PC-9 (cell line): ENCODE measurements at regions not wholly inside any gene's neighbourhood (a gene's known extent, or its start where the extent isn't known, plus 50 kb on each side); places are given as distances from the start of the nearest gene placed in this dataset.

Source experiments
- BruUV-seq: library from RNA; stranded (reverse); fragments of 400-500 nt; replicated peaks from 2 replicates; lab custom pipeline; 2021; lab: Mats Ljungman, UMichigan
- CTCF ChIA-PET: fragments of 300-600 bp; sonication (Branson Sonifier 250); formaldehyde crosslinking; loops from one replicate; lab custom pipeline; 2022; ENCODE audit warnings: antibody characterized with exemption; lab: Charles Lee
- POLR2A ChIA-PET: fragments of 300-600 bp; sonication (Branson Sonifier 250); formaldehyde crosslinking; loops from one replicate; lab custom pipeline; 2022; ENCODE audit warnings: antibody characterized with exemption; ENCODE audit not compliant: unreplicated experiment; lab: Charles Lee
- DNase-seq, 2 experiments: peaks; one replicate each; pipeline versions ENCODE4 v3.0.0 to v3.0.0-alpha.2; 2015 to 2022; ENCODE audit warnings: mixed read lengths in 1 of 2
- H2AFZ ChIP-seq: fragments of 200-600 bp; sonication (generic); 2 replicates; pipeline ENCODE4 v1.8.1; 2017; ENCODE audit warnings: antibody characterized with exemption
- H3F3A ChIP-seq: fragments of 200-600 bp; sonication (generic); 2 replicates; pipeline ENCODE4 v1.8.1; 2017; ENCODE audit warnings: antibody characterized with exemption, mild to moderate bottlenecking, low read depth; ENCODE audit not compliant: insufficient read depth
- H3K27ac ChIP-seq: fragments of 200-600 bp; sonication (generic); 2 replicates; pipeline ENCODE4 v1.6.1; 2016; ENCODE audit warnings: mixed run types
- H3K27me3 ChIP-seq: fragments of 200-600 bp; sonication (generic); 2 replicates; pipeline ENCODE4 v1.6.1; 2016; ENCODE audit warnings: low read depth, mixed run types; ENCODE audit not compliant: insufficient read depth
- H3K36me3 ChIP-seq: fragments of 200-600 bp; sonication (generic); 2 replicates; pipeline ENCODE4 v1.6.1; 2016; ENCODE audit warnings: low read depth, mixed run types
- H3K4me1 ChIP-seq: fragments of 200-600 bp; sonication (generic); replicated peaks from 2 replicates; pipeline ENCODE4 v1.6.1; 2016; ENCODE audit warnings: mixed run types; ENCODE audit not compliant: insufficient read depth
- H3K4me2 ChIP-seq: fragments of 200-600 bp; sonication (generic); 2 replicates; pipeline ENCODE4 v1.6.1; 2017; ENCODE audit warnings: mixed run types
- H3K4me3 ChIP-seq: fragments of 200-600 bp; sonication (generic); 2 replicates; pipeline ENCODE4 v1.6.1; 2016; ENCODE audit warnings: mixed run types
- H3K79me2 ChIP-seq: fragments of 200-600 bp; sonication (generic); 2 replicates; pipeline ENCODE4 v1.6.1; 2017; ENCODE audit warnings: low read depth, mixed run types
- H3K9me2 ChIP-seq: fragments of 200-600 bp; sonication (generic); 2 replicates; pipeline ENCODE4 v1.8.1; 2017; ENCODE audit warnings: mild to moderate bottlenecking; ENCODE audit not compliant: insufficient read depth
- H3K9me3 ChIP-seq: fragments of 200-600 bp; sonication (generic); 2 replicates; pipeline ENCODE4 v1.8.1; 2016; ENCODE audit warnings: low read depth; ENCODE audit not compliant: insufficient read depth
- H4K20me1 ChIP-seq: fragments of 200-600 bp; sonication (generic); 2 replicates; pipeline ENCODE4 v1.8.1; 2017; ENCODE audit not compliant: insufficient read depth
- CTCF ChIP-seq: fragments of 200-600 bp; sonication (generic); conservative IDR thresholded peaks from 2 replicates; pipeline ENCODE4 v1.6.1; 2017; ENCODE audit warnings: mixed run types, antibody characterized with exemption, mild to moderate bottlenecking, moderate library complexity
- EZH2 ChIP-seq: fragments of 200-600 bp; sonication (generic); IDR thresholded peaks from 2 replicates; pipeline ENCODE4 v1.8.0; 2017; ENCODE audit warnings: antibody characterized with exemption, low read depth
- intact Hi-C: fragments of 100-400 bp; cut with micrococcal nuclease; formaldehyde crosslinking; loops from one replicate; pipeline ENCODE4 v1.10.0; 2022; ENCODE audit not compliant: unreplicated experiment

GRCh38 chr3:106719583-106719982, 657.7 kb upstream of the CCDC54 start:
- Histone ChIP-seq H3F3A (no peaks in the 10 kb centered on the region), H3K9me2 (no peaks in the 10 kb centered on the region), H3K27me3 (no peaks in the 10 kb centered on the region), H3K4me2 (no peak overlapping the region), H3K27ac (no peak overlapping the region), H4K20me1 (no peaks in the 10 kb centered on the region), H3K79me2 (no peaks in the 10 kb centered on the region), H3K9me3 (no peaks in the 10 kb centered on the region), H3K4me3 (no peak overlapping the region), H3K4me1 (no peaks in the 10 kb centered on the region), H3K36me3 (no peaks in the 10 kb centered on the region), H2AFZ (peak overlapping the region; percentile 26; the same call in 1 of the 2 replicates)
- CTCF ChIA-PET = no interaction called here
- no TSS peak for BruUV-seq
- POLR2A ChIA-PET = no interaction called here
- TF ChIP-seq EZH2 (no peak), CTCF (no peak)
- no peak for DNase-seq
- intact Hi-C loops = no loop called here

GRCh38 chr3:106720510-106720909, 656.7 kb upstream of the CCDC54 start:
- POLR2A ChIA-PET = no interaction called here

GRCh38 chr3:106725566-106725965, 651.7 kb upstream of the CCDC54 start:
- Histone ChIP-seq H3K9me2 (no peaks in the 10 kb centered on the region), H2AFZ (no peak overlapping the region), H3K79me2 (no peaks in the 10 kb centered on the region), H4K20me1 (no peaks in the 10 kb centered on the region), H3K36me3 (no peaks in the 10 kb centered on the region), H3K27me3 (no peaks in the 10 kb centered on the region), H3K27ac (no peak overlapping the region), H3F3A (peaks cover 9% of the 10 kb centered on the region; the same call in 1 of the 2 replicates), H3K4me1 (peaks cover 16% of the 10 kb centered on the region), H3K4me2 (no peak overlapping the region), H3K9me3 (peaks cover 7% of the 10 kb centered on the region; the same call in 1 of the 2 replicates), H3K4me3 (no peak overlapping the region)
- DNase-seq = no peak
- TF ChIP-seq EZH2 (no peak), CTCF (no peak)
- ChIA-PET POLR2A (interaction anchor here (0.5 to 0.6 kb wide), 2 partner anchors 142 to 407 kb away, joined by 4 to 7 read pairs; no protein-coding TSS in a partner anchor), CTCF (no interaction called here)
- intact Hi-C loops = no loop called here
- no TSS peak for BruUV-seq

More at GRCh38 chr3:106720510-106720909, 656.7 kb upstream of the CCDC54 start:
- Histone ChIP-seq H3K4me2 (no peak overlapping the region), H3K36me3 (no peaks in the 10 kb centered on the region), H3K79me2 (no peaks in the 10 kb centered on the region), H4K20me1 (no peaks in the 10 kb centered on the region), H3K27ac (no peak overlapping the region), H3K4me1 (no peaks in the 10 kb centered on the region), H3K9me2 (no peaks in the 10 kb centered on the region), H3K4me3 (no peak overlapping the region), H3F3A (no peaks in the 10 kb centered on the region), H2AFZ (no peak overlapping the region), H3K9me3 (no peaks in the 10 kb centered on the region), H3K27me3 (no peaks in the 10 kb centered on the region)
- no peak for TF ChIP-seq CTCF
- TF ChIP-seq EZH2 = no peak
- DNase-seq = no peak
- intact Hi-C loops = no loop called here
- CTCF ChIA-PET = no interaction called here
- BruUV-seq = no TSS peak
